Right forelimb (tissue), 1 donor: ENCODE measurements at regions not wholly inside any gene's neighbourhood (a gene's known extent, or its start where the extent isn't known, plus 50 kb on each side); places are given as distances from the start of the nearest gene placed in this dataset.

Source experiments
- DNase-seq: peaks from one replicate; pipeline ENCODE4 v3.0.0-alpha.2; 2018

- DNase-seq = no peak
These were observed 55.9 kb upstream of the MIS18BP1 start for GRCh38 chr14:45308745-45309397.
